Ascending aorta (tissue), 2 donors: ENCODE measurements at regions not wholly inside any gene's neighbourhood (a gene's known extent, or its start where the extent isn't known, plus 50 kb on each side); places are given as distances from the start of the nearest gene placed in this dataset.

Experiments used
- DNase-seq, 2 donors: peaks; one replicate each; pipeline ENCODE4 v3.0.0-alpha.2; 2019; ENCODE audit warnings: low spot score in 2 of 2
- H3K27ac ChIP-seq, 2 donors: fragments of 200-600 bp; sonication (generic); one replicate each; pipeline ENCODE4 v1.5.1; 2016 to 2017; ENCODE audit warnings: mild to moderate bottlenecking in 1 of 2
- H3K27me3 ChIP-seq: fragments of 200-600 bp; sonication (generic); one replicate; pipeline ENCODE4 v1.5.1; 2017
- H3K36me3 ChIP-seq, 2 donors: fragments of 200-600 bp; sonication (generic); one replicate each; pipeline ENCODE4 v1.5.1; 2016
- H3K4me1 ChIP-seq, 2 donors: fragments of 200-600 bp; sonication (generic); one replicate each; pipeline ENCODE4 v1.5.1; 2016 to 2017; ENCODE audit warnings: mild to moderate bottlenecking in 1 of 2
- H3K4me3 ChIP-seq, 2 donors: fragments of 200-600 bp; sonication (generic); one replicate each; pipeline ENCODE4 v1.5.1; 2016 to 2017; ENCODE audit warnings: mild to moderate bottlenecking in 1 of 2
- H3K9me3 ChIP-seq, 2 donors: fragments of 200-600 bp; sonication (generic); one replicate each; pipeline ENCODE4 v1.5.1; 2016
- CTCF ChIP-seq, 3 experiments: fragments of 200-600 bp in 2 of 3; fragments of 450-650 bp in 1 of 3; sonication (generic) in 2 of 3; IDR thresholded peaks; one replicate each; pipeline ENCODE4 v1.5.1; 2016 to 2019; ENCODE audit warnings: antibody characterized with exemption in 3 of 3, mild to moderate bottlenecking in 1 of 3, moderate library complexity in 1 of 3
- intact Hi-C: fragments of 100-400 bp; cut with DNase I; formaldehyde crosslinking; loops from one replicate; pipeline ENCODE4 v1.15.1; 2023

- Histone ChIP-seq H3K4me1 (no peaks in the 10 kb centered on the region), H3K27me3 (no peaks in the 10 kb centered on the region), H3K9me3 (no peaks in the 10 kb centered on the region), H3K4me3 (no peak overlapping the region), H3K27ac (no peak overlapping the region), H3K36me3 (no peaks in the 10 kb centered on the region)
- TF ChIP-seq CTCF (IDR thresholded peaks at IDR 0.05): no peak
- no peak for DNase-seq
- intact Hi-C loops: no loop called here
These were observed 1800.2 kb downstream of the MAT2B start for GRCh38 chr5:165305596-165305995.

GRCh38 chr5:165309446-165309845 lies 1804.0 kb downstream of the MAT2B start:
- DNase-seq: no peak
- no peaks in the 10 kb centered on the region for H3K9me3 ChIP-seq
- no peaks in the 10 kb centered on the region for H3K27me3 ChIP-seq
- no peaks in the 10 kb centered on the region for H3K36me3 ChIP-seq
- intact Hi-C loops: no loop called here
- H3K4me1 ChIP-seq: no peaks in the 10 kb centered on the region
- no peak overlapping the region for H3K27ac ChIP-seq
- TF ChIP-seq CTCF (IDR thresholded peaks at IDR 0.05): no peak
- no peak overlapping the region for H3K4me3 ChIP-seq

GRCh38 chr5:165310031-165310430 lies 1804.6 kb downstream of the MAT2B start:
- no peaks in the 10 kb centered on the region for H3K9me3 ChIP-seq
- no peaks in the 10 kb centered on the region for H3K27me3 ChIP-seq
- no peak overlapping the region for H3K27ac ChIP-seq
- no peak overlapping the region for H3K4me3 ChIP-seq
- no peaks in the 10 kb centered on the region for H3K4me1 ChIP-seq
- DNase-seq: no peak
- H3K36me3 ChIP-seq: no peaks in the 10 kb centered on the region
- intact Hi-C loops: no loop called here
- no peak for TF ChIP-seq CTCF (IDR thresholded peaks at IDR 0.05)

- H3K36me3 ChIP-seq: no peaks in the 10 kb centered on the region
- no peaks in the 10 kb centered on the region for H3K4me1 ChIP-seq
- no peak overlapping the region for H3K4me3 ChIP-seq
- H3K9me3 ChIP-seq: no peaks in the 10 kb centered on the region
- no peak for DNase-seq
- no peaks in the 10 kb centered on the region for H3K27me3 ChIP-seq
- TF ChIP-seq CTCF (IDR thresholded peaks at IDR 0.05): no peak
- intact Hi-C loops: no loop called here
- no peak overlapping the region for H3K27ac ChIP-seq
These were observed 1816.5 kb downstream of the MAT2B start for GRCh38 chr5:165321912-165322311.

GRCh38 chr5:165325221-165325620 lies 1819.8 kb downstream of the MAT2B start:
- intact Hi-C loops: no loop called here
- Histone ChIP-seq H3K27ac (no peak overlapping the region), H3K4me3 (no peak overlapping the region), H3K4me1 (no peaks in the 10 kb centered on the region), H3K9me3 (no peaks in the 10 kb centered on the region), H3K27me3 (no peaks in the 10 kb centered on the region), H3K36me3 (no peaks in the 10 kb centered on the region)
- no peak for TF ChIP-seq CTCF (IDR thresholded peaks at IDR 0.05)
- no peak for DNase-seq

GRCh38 chr5:165327631-165328030 lies 1822.2 kb downstream of the MAT2B start:
- Histone ChIP-seq H3K27ac (no peak overlapping the region), H3K4me3 (no peak overlapping the region), H3K4me1 (no peaks in the 10 kb centered on the region), H3K27me3 (no peaks in the 10 kb centered on the region), H3K36me3 (no peaks in the 10 kb centered on the region), H3K9me3 (no peaks in the 10 kb centered on the region)
- intact Hi-C loops: no loop called here
- DNase-seq: no peak
- no peak for TF ChIP-seq CTCF (IDR thresholded peaks at IDR 0.05)
